PFSK-1 (cell line): ENCODE measurements at regions not wholly inside any gene's neighbourhood (a gene's known extent, or its start where the extent isn't known, plus 50 kb on each side); places are given as distances from the start of the nearest gene placed in this dataset.

Experiments used
- FOXP2 ChIP-seq: optimal IDR thresholded peaks from 2 replicates; pipeline ENCODE3; 2011; ENCODE audit warnings: borderline replicate concordance, control low read depth, inconsistent platforms; ENCODE audit not compliant: insufficient read depth; ENCODE audit errors: extremely low read length, extremely low read depth
- POLR2AphosphoS5 ChIP-seq: IDR thresholded peaks from 2 replicates; pipeline ENCODE4 v1.6.1; 2012; ENCODE audit warnings: low read depth, mild to moderate bottlenecking, control low read depth, low read length, moderate library complexity
- REST ChIP-seq, 2 experiments: IDR thresholded peaks; 2 replicates each; pipeline versions ENCODE4 v1.6.1 to v1.8.0; 2011 to 2012; ENCODE audit warnings: low read depth in 2 of 2, low read length in 2 of 2, control low read depth in 1 of 2, inconsistent platforms in 1 of 2, mild to moderate bottlenecking in 1 of 2, moderate library complexity in 1 of 2; ENCODE audit not compliant: insufficient read depth in 1 of 2
- SIN3A ChIP-seq: IDR thresholded peaks from 2 replicates; pipeline ENCODE4 v1.6.1; 2012; ENCODE audit warnings: mild to moderate bottlenecking, low read length, moderate library complexity, borderline replicate concordance; ENCODE audit not compliant: insufficient read depth
- TAF1 ChIP-seq: IDR thresholded peaks from 2 replicates; pipeline ENCODE4 v1.6.1; 2012; ENCODE audit warnings: low read length, control low read depth, borderline replicate concordance; ENCODE audit not compliant: insufficient read depth

GRCh38 chr7:19413443-19413965 lies 268.3 kb upstream of the FERD3L start:
- TF ChIP-seq SIN3A (no peak), POLR2AphosphoS5 (no peak), REST (IDR thresholded peaks at IDR 0.05; ENCODE audit: insufficient read depth in 1 of 2, low read depth in 2 of 2, low read length in 2 of 2) (no peak), FOXP2 (no peak), TAF1 (no peak)

GRCh38 chr7:19410691-19411090 lies 265.5 kb upstream of the FERD3L start:
- TF ChIP-seq FOXP2 = no peak
- TF ChIP-seq TAF1 = no peak
- no peak for TF ChIP-seq POLR2AphosphoS5
- no peak for TF ChIP-seq SIN3A
- TF ChIP-seq REST (IDR thresholded peaks at IDR 0.05; ENCODE audit: insufficient read depth in 1 of 2, low read depth in 2 of 2, low read length in 2 of 2) = no peak

GRCh38 chr7:19410106-19410505 lies 264.9 kb upstream of the FERD3L start:
- TF ChIP-seq POLR2AphosphoS5 (no peak), FOXP2 (no peak), REST (IDR thresholded peaks at IDR 0.05; ENCODE audit: insufficient read depth in 1 of 2, low read depth in 2 of 2, low read length in 2 of 2) (no peak), TAF1 (no peak), SIN3A (no peak)

GRCh38 chr7:19408706-19409220 lies 263.5 kb upstream of the FERD3L start:
- TF ChIP-seq FOXP2 = no peak
- no peak for TF ChIP-seq SIN3A
- TF ChIP-seq POLR2AphosphoS5 = no peak
- TF ChIP-seq REST (IDR thresholded peaks at IDR 0.05; ENCODE audit: insufficient read depth in 1 of 2, low read depth in 2 of 2, low read length in 2 of 2) = no peak
- TF ChIP-seq TAF1 = no peak
